ENCODE measurements at regions not wholly inside any gene's neighbourhood (a gene's known extent, or its start where the extent isn't known, plus 50 kb on each side); places are given as distances from the start of the nearest gene placed in this dataset.
"Not testable (repeated sequence)": the region's sequence is repeated elsewhere in the genome, so short reads cannot be mapped to it uniquely, and the experiment has no call there.

DNA sequence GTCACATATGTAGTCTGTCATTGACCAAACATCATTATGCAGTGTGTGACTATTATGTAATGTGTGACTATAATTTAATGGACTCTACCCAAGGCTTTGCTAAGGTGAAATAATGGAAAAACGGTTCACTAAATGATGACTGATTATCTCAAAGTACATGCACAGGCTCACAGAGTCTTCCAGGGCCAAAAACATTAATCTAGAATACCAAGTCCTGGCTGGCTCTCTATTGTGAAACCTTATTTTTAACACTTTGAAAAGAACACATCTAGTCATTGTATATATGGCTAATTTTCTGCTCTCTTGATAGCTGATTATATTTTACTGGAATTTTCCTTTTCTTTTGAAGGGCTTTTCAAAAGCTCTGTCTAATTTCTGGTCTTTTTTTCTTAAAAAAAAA lies 102.9 kb upstream of the THUMPD2 start (continued):
- TF ChIP-seq, protein P1, sequence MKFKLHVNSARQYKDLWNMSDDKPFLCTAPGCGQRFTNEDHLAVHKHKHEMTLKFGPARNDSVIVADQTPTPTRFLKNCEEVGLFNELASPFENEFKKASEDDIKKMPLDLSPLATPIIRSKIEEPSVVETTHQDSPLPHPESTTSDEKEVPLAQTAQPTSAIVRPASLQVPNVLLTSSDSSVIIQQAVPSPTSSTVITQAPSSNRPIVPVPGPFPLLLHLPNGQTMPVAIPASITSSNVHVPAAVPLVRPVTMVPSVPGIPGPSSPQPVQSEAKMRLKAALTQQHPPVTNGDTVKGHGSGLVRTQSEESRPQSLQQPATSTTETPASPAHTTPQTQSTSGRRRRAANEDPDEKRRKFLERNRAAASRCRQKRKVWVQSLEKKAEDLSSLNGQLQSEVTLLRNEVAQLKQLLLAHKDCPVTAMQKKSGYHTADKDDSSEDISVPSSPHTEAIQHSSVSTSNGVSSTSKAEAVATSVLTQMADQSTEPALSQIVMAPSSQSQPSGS (CRISPR knock-in tag; IDR thresholded peaks at IDR 0.05; ENCODE audit: borderline replicate concordance, low read depth) = no peak
- no peak for TF ChIP-seq KAT7 (CRISPR knock-in tag; IDR thresholded peaks at IDR 0.05; ENCODE audit: borderline replicate concordance)
- TF ChIP-seq HMGA2 (CRISPR knock-in tag; IDR thresholded peaks at IDR 0.05) = no peak

DNA sequence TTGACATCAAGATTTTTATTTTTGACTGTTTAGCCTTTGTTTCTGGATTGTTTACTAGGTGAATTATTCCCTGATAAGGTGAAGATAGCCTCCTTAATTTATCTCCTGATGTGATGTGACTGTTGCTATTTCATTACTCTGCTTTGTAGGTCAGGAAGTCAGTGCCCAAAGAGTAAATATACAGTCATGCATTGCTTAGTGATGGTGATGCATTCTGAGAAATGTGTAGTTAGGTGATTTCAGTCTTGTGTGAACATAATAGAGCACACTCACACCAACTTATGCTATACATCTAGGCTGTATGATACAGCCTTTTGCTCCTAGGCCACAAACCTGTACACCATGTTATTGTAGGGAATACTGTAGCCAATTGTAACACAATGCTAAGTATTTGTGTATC lies 102.4 kb upstream of the THUMPD2 start:
- ATAC-seq (no peak), DNase-seq (ENCODE audit: low spot score) (no peak)
- no peak overlapping the region for H3K4me3 Mint-ChIP-seq
- POLR2A ChIA-PET = no interaction called here
- no peaks in the 10 kb centered on the region for H3K27me3 Mint-ChIP-seq (ENCODE audit: low read depth)
- peaks cover 23% of the 10 kb centered on the region for H3K9me3 Mint-ChIP-seq
- CTCF ChIA-PET = no interaction called here
- no peaks in the 10 kb centered on the region; the same call in 1 of the 2 replicates for H3K36me3 Mint-ChIP-seq
- H3K4me1 Mint-ChIP-seq = no peaks in the 10 kb centered on the region
- no peak overlapping the region for H3K27ac Mint-ChIP-seq
- TF ChIP-seq PRRX2 (CRISPR knock-in tag; IDR thresholded peaks at IDR 0.05) (no peak), KAT7 (CRISPR knock-in tag; IDR thresholded peaks at IDR 0.05; ENCODE audit: borderline replicate concordance) (no peak), GABPB1 (CRISPR knock-in tag; IDR thresholded peaks at IDR 0.05) (no peak), SOX15 (CRISPR knock-in tag; IDR thresholded peaks at IDR 0.05) (no peak), ZNF416 (CRISPR knock-in tag; IDR thresholded peaks at IDR 0.05) (no peak), ETV6 (CRISPR knock-in tag; IDR thresholded peaks at IDR 0.05) (no peak), TEAD4 (CRISPR knock-in tag; IDR thresholded peaks at IDR 0.05) (no peak), TCF7 (CRISPR knock-in tag; IDR thresholded peaks at IDR 0.05; ENCODE audit: low read depth) (no peak), ZNF138 (CRISPR knock-in tag; conservative IDR thresholded peaks at IDR 0.05) (no peak), SP1 (CRISPR knock-in tag; conservative IDR thresholded peaks at IDR 0.05) (no peak), NFYB (CRISPR knock-in tag; conservative IDR thresholded peaks at IDR 0.05; ENCODE audit: low read depth) (no peak), CBFB (CRISPR knock-in tag; IDR thresholded peaks at IDR 0.05; ENCODE audit: low read depth) (no peak)
- TF ChIP-seq, protein P2, sequence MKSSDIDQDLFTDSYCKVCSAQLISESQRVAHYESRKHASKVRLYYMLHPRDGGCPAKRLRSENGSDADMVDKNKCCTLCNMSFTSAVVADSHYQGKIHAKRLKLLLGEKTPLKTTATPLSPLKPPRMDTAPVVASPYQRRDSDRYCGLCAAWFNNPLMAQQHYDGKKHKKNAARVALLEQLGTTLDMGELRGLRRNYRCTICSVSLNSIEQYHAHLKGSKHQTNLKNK (CRISPR knock-in tag; IDR thresholded peaks at IDR 0.05) = no peak
- TF ChIP-seq, protein P3, sequence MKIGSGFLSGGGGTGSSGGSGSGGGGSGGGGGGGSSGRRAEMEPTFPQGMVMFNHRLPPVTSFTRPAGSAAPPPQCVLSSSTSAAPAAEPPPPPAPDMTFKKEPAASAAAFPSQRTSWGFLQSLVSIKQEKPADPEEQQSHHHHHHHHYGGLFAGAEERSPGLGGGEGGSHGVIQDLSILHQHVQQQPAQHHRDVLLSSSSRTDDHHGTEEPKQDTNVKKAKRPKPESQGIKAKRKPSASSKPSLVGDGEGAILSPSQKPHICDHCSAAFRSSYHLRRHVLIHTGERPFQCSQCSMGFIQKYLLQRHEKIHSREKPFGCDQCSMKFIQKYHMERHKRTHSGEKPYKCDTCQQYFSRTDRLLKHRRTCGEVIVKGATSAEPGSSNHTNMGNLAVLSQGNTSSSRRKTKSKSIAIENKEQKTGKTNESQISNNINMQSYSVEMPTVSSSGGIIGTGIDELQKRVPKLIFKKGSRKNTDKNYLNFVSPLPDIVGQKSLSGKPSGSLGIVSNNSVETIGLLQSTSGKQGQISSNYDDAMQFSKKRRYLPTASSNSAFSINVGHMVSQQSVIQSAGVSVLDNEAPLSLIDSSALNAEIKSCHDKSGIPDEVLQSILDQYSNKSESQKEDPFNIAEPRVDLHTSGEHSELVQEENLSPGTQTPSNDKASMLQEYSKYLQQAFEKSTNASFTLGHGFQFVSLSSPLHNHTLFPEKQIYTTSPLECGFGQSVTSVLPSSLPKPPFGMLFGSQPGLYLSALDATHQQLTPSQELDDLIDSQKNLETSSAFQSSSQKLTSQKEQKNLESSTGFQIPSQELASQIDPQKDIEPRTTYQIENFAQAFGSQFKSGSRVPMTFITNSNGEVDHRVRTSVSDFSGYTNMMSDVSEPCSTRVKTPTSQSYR (CRISPR knock-in tag; IDR thresholded peaks at IDR 0.05) = no peak
- TF ChIP-seq, protein P4, sequence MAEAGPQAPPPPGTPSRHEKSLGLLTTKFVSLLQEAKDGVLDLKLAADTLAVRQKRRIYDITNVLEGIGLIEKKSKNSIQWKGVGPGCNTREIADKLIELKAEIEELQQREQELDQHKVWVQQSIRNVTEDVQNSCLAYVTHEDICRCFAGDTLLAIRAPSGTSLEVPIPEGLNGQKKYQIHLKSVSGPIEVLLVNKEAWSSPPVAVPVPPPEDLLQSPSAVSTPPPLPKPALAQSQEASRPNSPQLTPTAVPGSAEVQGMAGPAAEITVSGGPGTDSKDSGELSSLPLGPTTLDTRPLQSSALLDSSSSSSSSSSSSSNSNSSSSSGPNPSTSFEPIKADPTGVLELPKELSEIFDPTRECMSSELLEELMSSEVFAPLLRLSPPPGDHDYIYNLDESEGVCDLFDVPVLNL (CRISPR knock-in tag; IDR thresholded peaks at IDR 0.05; ENCODE audit: borderline replicate concordance, low read depth) = no peak
- TF ChIP-seq, protein P5, sequence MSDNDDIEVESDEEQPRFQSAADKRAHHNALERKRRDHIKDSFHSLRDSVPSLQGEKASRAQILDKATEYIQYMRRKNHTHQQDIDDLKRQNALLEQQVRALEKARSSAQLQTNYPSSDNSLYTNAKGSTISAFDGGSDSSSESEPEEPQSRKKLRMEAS (CRISPR knock-in tag; IDR thresholded peaks at IDR 0.05) = no peak
- TF ChIP-seq, protein P6, sequence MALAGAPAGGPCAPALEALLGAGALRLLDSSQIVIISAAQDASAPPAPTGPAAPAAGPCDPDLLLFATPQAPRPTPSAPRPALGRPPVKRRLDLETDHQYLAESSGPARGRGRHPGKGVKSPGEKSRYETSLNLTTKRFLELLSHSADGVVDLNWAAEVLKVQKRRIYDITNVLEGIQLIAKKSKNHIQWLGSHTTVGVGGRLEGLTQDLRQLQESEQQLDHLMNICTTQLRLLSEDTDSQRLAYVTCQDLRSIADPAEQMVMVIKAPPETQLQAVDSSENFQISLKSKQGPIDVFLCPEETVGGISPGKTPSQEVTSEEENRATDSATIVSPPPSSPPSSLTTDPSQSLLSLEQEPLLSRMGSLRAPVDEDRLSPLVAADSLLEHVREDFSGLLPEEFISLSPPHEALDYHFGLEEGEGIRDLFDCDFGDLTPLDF (CRISPR knock-in tag; IDR thresholded peaks at IDR 0.05) = no peak
- TF ChIP-seq, protein P7, sequence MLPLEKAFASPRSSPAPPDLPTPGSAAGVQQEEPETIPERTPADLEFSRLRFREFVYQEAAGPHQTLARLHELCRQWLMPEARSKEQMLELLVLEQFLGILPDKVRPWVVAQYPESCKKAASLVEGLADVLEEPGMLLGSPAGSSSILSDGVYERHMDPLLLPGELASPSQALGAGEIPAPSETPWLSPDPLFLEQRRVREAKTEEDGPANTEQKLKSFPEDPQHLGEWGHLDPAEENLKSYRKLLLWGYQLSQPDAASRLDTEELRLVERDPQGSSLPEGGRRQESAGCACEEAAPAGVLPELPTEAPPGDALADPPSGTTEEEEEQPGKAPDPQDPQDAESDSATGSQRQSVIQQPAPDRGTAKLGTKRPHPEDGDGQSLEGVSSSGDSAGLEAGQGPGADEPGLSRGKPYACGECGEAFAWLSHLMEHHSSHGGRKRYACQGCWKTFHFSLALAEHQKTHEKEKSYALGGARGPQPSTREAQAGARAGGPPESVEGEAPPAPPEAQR (CRISPR knock-in tag; IDR thresholded peaks at IDR 0.05) = no peak

DNA sequence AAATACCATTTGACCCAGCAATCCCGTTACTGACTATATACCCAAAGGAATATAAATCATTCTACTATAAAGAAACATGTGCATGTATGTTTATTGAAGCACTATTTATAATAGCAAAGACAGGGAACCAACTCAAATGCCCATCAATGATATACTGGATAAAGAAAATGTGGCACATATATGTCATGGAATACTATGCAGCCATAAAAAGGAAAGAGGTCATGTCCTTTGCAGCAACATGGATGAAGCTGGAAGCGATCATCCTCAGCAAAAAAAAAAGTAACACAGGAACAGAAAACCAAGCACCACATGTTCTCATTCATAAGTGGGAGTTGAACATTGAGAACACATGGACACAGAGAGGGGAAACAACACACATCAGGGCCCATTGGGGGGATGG lies 99.9 kb upstream of the THUMPD2 start:
- H3K36me3 Mint-ChIP-seq; ATAC-seq; CTCF ChIA-PET; H3K27me3 Mint-ChIP-seq (ENCODE audit: low read depth); H3K4me3 Mint-ChIP-seq; H3K4me1 Mint-ChIP-seq; DNase-seq (ENCODE audit: low spot score); H3K27ac Mint-ChIP-seq: not testable (repeated sequence)
- POLR2A ChIA-PET = interaction anchor here (0.6 kb wide), 1 partner anchor 1166 kb away, joined by 6 read pairs; no protein-coding TSS in a partner anchor
- peaks cover 23% of the 10 kb centered on the region for H3K9me3 Mint-ChIP-seq

Data from WTC11 (cell line).